ENCODE measurements at regions not wholly inside any gene's neighbourhood (a gene's known extent, or its start where the extent isn't known, plus 50 kb on each side); places are given as distances from the start of the nearest gene placed in this dataset.

GRCh38 chr5:93209476-93209875, 371.5 kb downstream of the NR2F1-AS1 start:
- Histone ChIP-seq H3K36me3 (no peaks in the 10 kb centered on the region), H3K27me3 (no peaks in the 10 kb centered on the region), H3K4me1 (no peaks in the 10 kb centered on the region), H3K9me3 (no peaks in the 10 kb centered on the region), H3K27ac (no peak overlapping the region), H3K4me3 (no peak overlapping the region)
- WGBS (ENCODE audit: insufficient coverage, low coverage, low lambda C conversion rate, missing lambda C conversion rate), result 67% methylated on average over 4 of the region's 4 CpGs
- intact Hi-C loops (cut with DNase I), result no loop called here
- no peak for DNase-seq
- ATAC-seq, result no peak
- TF ChIP-seq CTCF (IDR thresholded peaks at IDR 0.05), result no peak
- TF ChIP-seq POLR2A (IDR thresholded peaks at IDR 0.05), result no peak

- 69% methylated on average over 2 of the region's 2 CpGs for WGBS (ENCODE audit: insufficient coverage, low coverage, low lambda C conversion rate, missing lambda C conversion rate)
- Histone ChIP-seq H3K36me3 (no peaks in the 10 kb centered on the region), H3K27ac (no peak overlapping the region), H3K4me1 (no peaks in the 10 kb centered on the region), H3K9me3 (no peaks in the 10 kb centered on the region), H3K27me3 (no peaks in the 10 kb centered on the region), H3K4me3 (no peak overlapping the region)
- no peak for ATAC-seq
- intact Hi-C loops (cut with DNase I), result no loop called here
- no peak for TF ChIP-seq CTCF (IDR thresholded peaks at IDR 0.05)
- TF ChIP-seq POLR2A (IDR thresholded peaks at IDR 0.05), result no peak
- no peak for DNase-seq
These were observed 372.8 kb downstream of the NR2F1-AS1 start for GRCh38 chr5:93208141-93208751.

- Histone ChIP-seq H3K27me3 (no peaks in the 10 kb centered on the region), H3K27ac (no peak overlapping the region), H3K36me3 (no peaks in the 10 kb centered on the region), H3K4me1 (no peaks in the 10 kb centered on the region), H3K4me3 (no peak overlapping the region), H3K9me3 (no peaks in the 10 kb centered on the region)
- ATAC-seq (no peak), DNase-seq (no peak)
- intact Hi-C loops (cut with DNase I), result no loop called here
- TF ChIP-seq CTCF (IDR thresholded peaks at IDR 0.05), result no peak
- no peak for TF ChIP-seq POLR2A (IDR thresholded peaks at IDR 0.05)
- WGBS (ENCODE audit: insufficient coverage, low coverage, low lambda C conversion rate, missing lambda C conversion rate), result 30% methylated on average over 2 of the region's 3 CpGs
These were observed 374.8 kb downstream of the NR2F1-AS1 start for GRCh38 chr5:93206203-93206602.

- H3K4me1 ChIP-seq, result no peaks in the 10 kb centered on the region
- WGBS (ENCODE audit: insufficient coverage, low coverage, low lambda C conversion rate, missing lambda C conversion rate), result 74% methylated on average over 5 of the region's 5 CpGs
- no peaks in the 10 kb centered on the region for H3K27me3 ChIP-seq
- intact Hi-C loops (cut with DNase I), result no loop called here
- no peak overlapping the region for H3K27ac ChIP-seq
- ATAC-seq, result no peak
- H3K9me3 ChIP-seq, result no peaks in the 10 kb centered on the region
- no peak for DNase-seq
- TF ChIP-seq CTCF (IDR thresholded peaks at IDR 0.05) (no peak), POLR2A (IDR thresholded peaks at IDR 0.05) (no peak)
- H3K36me3 ChIP-seq, result no peaks in the 10 kb centered on the region
- H3K4me3 ChIP-seq, result no peak overlapping the region
These were observed 380.0 kb downstream of the NR2F1-AS1 start for GRCh38 chr5:93201061-93201460.

GRCh38 chr5:93196986-93197385, 384.0 kb downstream of the NR2F1-AS1 start:
- no peak overlapping the region for H3K27ac ChIP-seq
- no peaks in the 10 kb centered on the region for H3K27me3 ChIP-seq
- ATAC-seq (no peak), DNase-seq (no peak)
- intact Hi-C loops (cut with DNase I), result no loop called here
- H3K4me1 ChIP-seq, result no peaks in the 10 kb centered on the region
- TF ChIP-seq POLR2A (IDR thresholded peaks at IDR 0.05) (no peak), CTCF (IDR thresholded peaks at IDR 0.05) (no peak)
- no peaks in the 10 kb centered on the region for H3K36me3 ChIP-seq
- no peaks in the 10 kb centered on the region for H3K9me3 ChIP-seq
- 17% methylated on average over 1 of the region's 1 CpG for WGBS (ENCODE audit: insufficient coverage, low coverage, low lambda C conversion rate, missing lambda C conversion rate)
- no peak overlapping the region for H3K4me3 ChIP-seq
